Adrenal gland (tissue), 9 donors: ENCODE measurements at regions not wholly inside any gene's neighbourhood (a gene's known extent, or its start where the extent isn't known, plus 50 kb on each side); places are given as distances from the start of the nearest gene placed in this dataset.

Experiments
- DNase-seq, 7 donors: peaks; one replicate each; pipeline ENCODE4 v3.0.0-alpha.2; 2019 to 2020
- H3K27ac ChIP-seq, 5 donors: fragments of 200-600 bp; sonication (generic) in 4 of 5; 1 replicate in 3 of 5; 2 replicates in 2 of 5; pipeline versions ENCODE4 v1.5.1 to v1.8.0; 2016 to 2020; ENCODE audit warnings: mild to moderate bottlenecking in 1 of 5
- H3K27me3 ChIP-seq: fragments of 200-600 bp; 2 replicates; pipeline ENCODE4 v1.8.0; 2021
- H3K36me3 ChIP-seq, 2 donors: fragments of 200-600 bp; replicated peaks in 1 of 2; 1 replicate in 1 of 2; 2 replicates in 1 of 2; pipeline versions ENCODE4 v1.5.1 to v1.8.0; 2018 to 2022
- H3K4me1 ChIP-seq, 2 donors: fragments of 200-600 bp; replicated peaks in 1 of 2; 1 replicate in 1 of 2; 2 replicates in 1 of 2; pipeline versions ENCODE4 v1.5.1 to v1.8.0; 2018 to 2021
- H3K4me3 ChIP-seq, 4 donors: fragments of 200-600 bp; sonication (generic) in 3 of 4; one replicate each; pipeline ENCODE4 v1.5.1; 2016 to 2018
- H3K9me3 ChIP-seq, 3 donors: fragments of 200-600 bp; sonication (generic) in 1 of 3; replicated peaks in 1 of 3; 1 replicate in 2 of 3; 2 replicates in 1 of 3; pipeline versions ENCODE4 v1.5.1 to v1.8.0; 2016 to 2021
- CTCF ChIP-seq, 6 experiments: fragments of 450-650 bp in 4 of 6; fragments of 200-600 bp in 2 of 6; sonication (generic) in 1 of 6; IDR thresholded peaks; 1 replicate in 5 of 6; 2 replicates in 1 of 6; pipeline versions ENCODE4 v1.5.1 to v1.8.0; 2016 to 2021; ENCODE audit warnings: antibody characterized with exemption in 6 of 6, mild to moderate bottlenecking in 2 of 6, moderate library complexity in 1 of 6
- POLR2A ChIP-seq, 2 donors: fragments of 450-650 bp; IDR thresholded peaks; one replicate each; pipeline ENCODE4 v1.6.1; 2017; ENCODE audit warnings: antibody characterized with exemption in 2 of 2, mild to moderate bottlenecking in 2 of 2, moderate library complexity in 1 of 2
- WGBS, 4 donors: extraction: QIAGEN DNeasy Blood & Tissue Kit in 2 of 4; methylation state at CpG; one replicate each; pipeline versions ENCODE4 v1.1.5 to v1.1.7; 2013 to 2017; 5-methylcytosine and 5-hydroxymethylcytosine counted together
- intact Hi-C, 2 donors: fragments of 100-400 bp; cut with DNase I; formaldehyde crosslinking; loops; one replicate each; pipeline versions ENCODE4 v1.14.1 to v1.15.0; 2022 to 2023
- donor health status: healthy with polysubstance abuse.
- donor health status: Bipolar disorder and iron deficiency.
- donor health status: DM: yes; HTN: yes; CAD: no.
- donor health status: DM: no; HTN: no; CAD: no.
- donor health status: DM: no; HTN: no; CAD: no.

GRCh38 chr17:77322514-77323412 lies 182.0 kb downstream of the SEC14L1 start:
- WGBS, 4 donors = 19 to 31% (median 22%) methylated on average over 12 to 32 of the region's 32 CpGs
- TF ChIP-seq POLR2A (IDR thresholded peaks at IDR 0.05) (peak; percentile 80 to 94), CTCF (IDR thresholded peaks at IDR 0.05) (no peak)
- peaks cover 49 to 63% of the 10 kb centered on the region in 2 donors for H3K4me1 ChIP-seq

GRCh38 chr17:77323413-77324171 lies 182.8 kb downstream of the SEC14L1 start:
- peaks cover 47 to 61% of the 10 kb centered on the region in 2 donors for H3K4me1 ChIP-seq

More at GRCh38 chr17:77322514-77323412, 182.0 kb downstream of the SEC14L1 start:
- Histone ChIP-seq H3K36me3 (no peaks in the 10 kb centered on the region), H3K27ac (peak overlapping the region; percentile 95 to 99 (median 95)), H3K27me3 (no peaks in the 10 kb centered on the region), H3K9me3 (no peaks in the 10 kb centered on the region), H3K4me3 (peak overlapping the region in 2 of 4 donors; percentile 13 to 70)
- intact Hi-C loops = no loop called here
- DNase-seq = peak; percentile 91 to 98 (median 97)

GRCh38 chr17:77324227-77324626 lies 183.5 kb downstream of the SEC14L1 start:
- H3K27ac ChIP-seq = peak overlapping the region; percentile 95 to 99 (median 95)
- H3K4me1 ChIP-seq = peaks cover 40 to 55% of the 10 kb centered on the region in 2 donors
- no peaks in the 10 kb centered on the region for H3K36me3 ChIP-seq
- TF ChIP-seq CTCF (IDR thresholded peaks at IDR 0.05) = no peak
- no peak for TF ChIP-seq POLR2A (IDR thresholded peaks at IDR 0.05)
- WGBS, 4 donors = 79 to 85% (median 80%) methylated on average over 8 of the region's 8 CpGs
- H3K4me3 ChIP-seq = peak overlapping the region in 1 of 4 donors; percentile 70
- DNase-seq = peak in 4 of 7 donors; percentile 25 to 51 (median 34)
- intact Hi-C loops = no loop called here
- no peaks in the 10 kb centered on the region for H3K27me3 ChIP-seq
- no peaks in the 10 kb centered on the region for H3K9me3 ChIP-seq

More at GRCh38 chr17:77323413-77324171, 182.8 kb downstream of the SEC14L1 start:
- peak; percentile 70 to 85 (median 77) for DNase-seq
- peak overlapping the region in 2 of 4 donors; percentile 1 to 70 for H3K4me3 ChIP-seq
- peak overlapping the region; percentile 95 to 99 (median 95) for H3K27ac ChIP-seq
- no peaks in the 10 kb centered on the region for H3K36me3 ChIP-seq
- 30 to 58% (median 35%) methylated on average over 21 to 36 of the region's 36 CpGs for WGBS, 4 donors
- H3K27me3 ChIP-seq = no peaks in the 10 kb centered on the region
- no peaks in the 10 kb centered on the region for H3K9me3 ChIP-seq
- peak in 1 of 2 donors; percentile 31 for TF ChIP-seq POLR2A (IDR thresholded peaks at IDR 0.05)
- no peak for TF ChIP-seq CTCF (IDR thresholded peaks at IDR 0.05)
- intact Hi-C loops = no loop called here

GRCh38 chr17:77325577-77326075 lies 184.9 kb downstream of the SEC14L1 start:
- WGBS, 4 donors = 80 to 89% (median 85%) methylated on average over 5 to 8 of the region's 8 CpGs

More at GRCh38 chr17:77325577-77326075, 184.9 kb downstream of the SEC14L1 start:
- DNase-seq = peak in 1 of 7 donors; percentile 23
- TF ChIP-seq POLR2A (IDR thresholded peaks at IDR 0.05) (no peak), CTCF (IDR thresholded peaks at IDR 0.05) (no peak)
- intact Hi-C loops = loop anchor here in 1 of 2 donors (5.0 kb wide), 2 partner anchors 102 to 167 kb away; no protein-coding TSS in a partner anchor
- no peaks in the 10 kb centered on the region for H3K27me3 ChIP-seq
- peak overlapping the region in 4 of 5 donors; percentile 7 to 99 (median 72) for H3K27ac ChIP-seq
- H3K36me3 ChIP-seq = no peaks in the 10 kb centered on the region
- H3K4me1 ChIP-seq = peaks cover 35 to 47% of the 10 kb centered on the region in 2 donors
- no peak overlapping the region for H3K4me3 ChIP-seq
- H3K9me3 ChIP-seq = no peaks in the 10 kb centered on the region
